ENCODE measurements at regions not wholly inside any gene's neighbourhood (a gene's known extent, or its start where the extent isn't known, plus 50 kb on each side); places are given as distances from the start of the nearest gene placed in this dataset.
"Not testable (repeated sequence)": the region's sequence is repeated elsewhere in the genome, so short reads cannot be mapped to it uniquely, and the experiment has no call there.

- no peak overlapping the region for H3K27ac ChIP-seq
Observed at GRCh38 chr2:208892203-208892602, 485.6 kb downstream of the PTH2R start.

GRCh38 chr2:208906330-208906729, 499.7 kb downstream of the PTH2R start:
- TF ChIP-seq POLR2A (IDR thresholded peaks at IDR 0.05) (no peak), CTCF (IDR thresholded peaks at IDR 0.05) (no peak)

More at GRCh38 chr2:208892203-208892602, 485.6 kb downstream of the PTH2R start:
- Histone ChIP-seq H3K4me3 (no peak overlapping the region), H3K36me3 (no peaks in the 10 kb centered on the region), H3K27me3 (no peaks in the 10 kb centered on the region), H3K9me3 (no peaks in the 10 kb centered on the region), H3K4me1 (no peaks in the 10 kb centered on the region)
- DNase-seq = no peak
- intact Hi-C loops (cut with DNase I) = no loop called here
- TF ChIP-seq POLR2A (IDR thresholded peaks at IDR 0.05) (no peak), CTCF (IDR thresholded peaks at IDR 0.05) (no peak)

DNA sequence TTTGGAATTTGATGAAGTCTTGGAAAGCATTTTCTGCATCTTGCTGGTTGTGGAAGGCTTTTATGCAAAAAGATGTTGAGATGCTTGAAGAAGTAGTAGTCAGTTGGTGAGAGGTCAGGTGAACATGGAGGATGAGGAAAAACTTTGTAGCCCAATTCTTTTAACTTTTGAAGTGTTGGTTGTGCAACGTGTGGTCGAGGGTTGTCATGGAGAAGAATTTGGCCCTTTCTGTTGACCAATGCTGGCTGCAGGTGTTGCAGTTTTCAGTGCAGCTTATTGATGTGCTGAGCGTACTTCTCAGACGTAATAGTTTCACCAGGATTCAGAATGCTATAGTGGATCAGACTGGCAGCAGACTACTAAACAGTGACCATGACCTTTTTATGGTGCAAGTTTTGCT, 508.4 kb upstream of the MAP2 start:
- Histone ChIP-seq H3K27ac (no peak overlapping the region), H3K27me3 (no peaks in the 10 kb centered on the region), H3K9me3 (no peaks in the 10 kb centered on the region), H3K4me3 (no peak overlapping the region), H3K4me1 (no peaks in the 10 kb centered on the region), H3K36me3 (no peaks in the 10 kb centered on the region)
- TF ChIP-seq POLR2A (IDR thresholded peaks at IDR 0.05) = no peak
- WGBS, 2 donors = 80 to 81% methylated on average over 4 of the region's 4 CpGs
- intact Hi-C loops (cut with DNase I) = no loop called here
- no peak for DNase-seq

More at GRCh38 chr2:208906330-208906729, 499.7 kb downstream of the PTH2R start:
- no peaks in the 10 kb centered on the region for H3K36me3 ChIP-seq
- no peaks in the 10 kb centered on the region for H3K4me1 ChIP-seq
- no peak overlapping the region for H3K27ac ChIP-seq
- DNase-seq = no peak
- no peaks in the 10 kb centered on the region for H3K9me3 ChIP-seq
- intact Hi-C loops (cut with DNase I) = no loop called here
- WGBS, 2 donors = 71 to 75% methylated on average over 1 of the region's 1 CpG
- no peak overlapping the region for H3K4me3 ChIP-seq
- H3K27me3 ChIP-seq = no peaks in the 10 kb centered on the region

- WGBS, 2 donors = 49 to 51% methylated on average over 2 of the region's 2 CpGs
- TF ChIP-seq CTCF (IDR thresholded peaks at IDR 0.05) (no peak), POLR2A (IDR thresholded peaks at IDR 0.05) (no peak)
- intact Hi-C loops (cut with DNase I) = no loop called here
Observed at GRCh38 chr2:208916881-208917280, 507.0 kb upstream of the MAP2 start.

DNA sequence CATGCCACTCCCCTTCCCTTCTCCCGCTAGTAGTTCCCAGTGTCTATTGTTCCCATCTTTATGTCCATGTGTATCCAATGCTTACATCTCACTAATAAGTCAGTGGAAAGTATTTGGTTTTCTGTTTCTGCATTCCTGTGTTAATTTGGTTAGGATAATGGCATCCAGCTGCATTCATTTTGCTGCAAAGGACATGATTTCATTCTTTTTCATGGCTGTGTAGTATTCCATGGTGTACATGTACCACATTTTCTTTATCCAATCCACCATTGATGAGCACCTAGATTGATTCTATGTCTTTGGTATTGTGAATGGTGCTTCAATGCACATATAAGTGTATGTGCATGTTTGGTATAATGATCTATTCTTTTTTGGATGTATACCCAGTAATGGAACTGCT, 502.5 kb upstream of the MAP2 start:
- H3K9me3 ChIP-seq; intact Hi-C loops (cut with DNase I); H3K4me3 ChIP-seq; H3K27ac ChIP-seq; DNase-seq; H3K4me1 ChIP-seq; H3K27me3 ChIP-seq; H3K36me3 ChIP-seq: not testable (repeated sequence)
- WGBS, 2 donors = 96 to 100% methylated on average over 1 of the region's 1 CpG

More at GRCh38 chr2:208916881-208917280, 507.0 kb upstream of the MAP2 start:
- Histone ChIP-seq H3K4me3 (no peak overlapping the region), H3K27ac (no peak overlapping the region), H3K36me3 (no peaks in the 10 kb centered on the region), H3K27me3 (no peaks in the 10 kb centered on the region), H3K4me1 (no peaks in the 10 kb centered on the region), H3K9me3 (peaks cover 0 to 3% (median 0%) of the 10 kb centered on the region in 3 donors)
- no peak for DNase-seq

DNA sequence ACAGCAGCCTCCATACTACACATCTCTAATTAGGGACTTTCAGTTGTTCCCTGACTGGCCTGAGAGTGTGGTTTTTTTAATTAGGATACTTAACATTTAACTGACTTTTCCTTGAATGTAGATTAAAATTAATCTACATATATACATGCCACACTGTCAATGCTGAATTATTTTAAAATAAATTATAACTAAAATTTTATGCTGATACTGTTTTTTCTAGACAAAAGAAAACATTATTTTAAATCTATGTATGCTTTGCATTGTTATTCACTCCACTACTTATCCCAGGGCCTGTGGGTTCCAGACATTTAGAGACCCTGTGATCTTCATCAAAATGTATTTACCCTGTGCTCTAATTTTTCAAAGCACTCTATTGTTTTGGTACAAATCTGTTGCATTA, 496.0 kb upstream of the MAP2 start:
- intact Hi-C loops (cut with DNase I) = no loop called here
- TF ChIP-seq POLR2A (IDR thresholded peaks at IDR 0.05) (no peak), CTCF (IDR thresholded peaks at IDR 0.05) (no peak)
- DNase-seq = no peak
- H3K27ac ChIP-seq = no peak overlapping the region
- no peaks in the 10 kb centered on the region for H3K36me3 ChIP-seq
- H3K27me3 ChIP-seq = no peaks in the 10 kb centered on the region
- no peaks in the 10 kb centered on the region for H3K4me1 ChIP-seq
- H3K9me3 ChIP-seq = no peaks in the 10 kb centered on the region
- no peak overlapping the region for H3K4me3 ChIP-seq

Data from esophagus squamous epithelium (tissue), 5 donors.